HL-60 (cell line): ENCODE measurements at regions not wholly inside any gene's neighbourhood (a gene's known extent, or its start where the extent isn't known, plus 50 kb on each side); places are given as distances from the start of the nearest gene placed in this dataset.

Experiments used
- DNase-seq, 2 experiments: peaks; one replicate each; pipeline ENCODE4 v3.0.0-alpha.2; 2010 to 2020; ENCODE audit warnings: low read depth in 1 of 2, low spot score in 1 of 2
- H3K27ac ChIP-seq: fragments of 250-450 bp; sonication (Bioruptor Pico); replicated peaks from 2 replicates; pipeline ENCODE4 v1.5.1; 2020; ENCODE audit warnings: mild to moderate bottlenecking, moderate library complexity
- H3K27me3 ChIP-seq: fragments of 250-450 bp; sonication (Bioruptor Pico); 2 replicates; pipeline ENCODE4 v1.5.1; 2021; ENCODE audit warnings: mild to moderate bottlenecking, moderate library complexity; ENCODE audit not compliant: insufficient read depth, poor library complexity, severe bottlenecking
- H3K4me3 ChIP-seq: replicated peaks from 2 replicates; pipeline ENCODE4 v1.5.1; 2011; ENCODE audit warnings: mild to moderate bottlenecking, control low read depth, low read length; ENCODE audit not compliant: insufficient read depth
- GABPA ChIP-seq: IDR thresholded peaks from 2 replicates; pipeline ENCODE4 v1.6.1; 2012; ENCODE audit warnings: low read depth
- POLR2AphosphoS5 ChIP-seq: IDR thresholded peaks from 2 replicates; pipeline ENCODE4 v1.6.1; 2012; ENCODE audit warnings: low read depth
- REST ChIP-seq: IDR thresholded peaks from 2 replicates; pipeline ENCODE4 v1.6.1; 2012; ENCODE audit warnings: low read depth; ENCODE audit not compliant: insufficient replicate concordance
- SPI1 ChIP-seq: IDR thresholded peaks from 2 replicates; pipeline ENCODE4 v1.6.1; 2012; ENCODE audit warnings: low read depth, mild to moderate bottlenecking, borderline replicate concordance
- TF ChIP-seq, protein P1 (sequence below): IDR thresholded peaks from one replicate; pipeline ENCODE4 v1.5.1; 2011; ENCODE audit warnings: low read length, control low read depth, inconsistent platforms; ENCODE audit not compliant: insufficient read depth

DNA sequence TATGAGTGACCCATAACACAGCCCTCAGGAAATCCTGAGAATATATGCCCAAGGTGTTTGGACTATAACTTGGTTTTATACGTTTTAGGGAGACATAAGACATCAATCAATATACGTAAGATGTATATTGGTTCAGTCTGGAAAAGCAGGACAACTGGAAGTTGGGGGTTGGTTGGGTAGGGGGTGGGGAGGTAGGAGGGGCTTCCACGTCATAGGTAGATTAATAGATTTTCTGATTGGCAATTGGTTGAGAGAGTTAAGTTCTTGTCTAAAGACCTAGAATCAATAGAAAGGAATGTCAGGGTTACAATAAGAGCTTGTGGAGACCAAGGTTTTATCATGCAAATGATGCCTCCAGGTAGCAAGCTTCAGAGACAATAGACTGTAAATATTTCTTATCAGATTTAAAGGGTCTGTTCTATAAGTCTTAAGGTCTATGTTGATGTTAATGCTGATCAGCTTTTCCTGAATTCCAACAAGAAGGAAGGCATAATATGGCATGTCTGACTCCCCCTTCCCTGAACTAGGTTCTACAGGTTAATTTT lies 2267.7 kb upstream of the ACO1 start:
- Histone ChIP-seq H3K27me3 (no peaks in the 10 kb centered on the region), H3K4me3 (no peak overlapping the region), H3K27ac (no peak overlapping the region)
- TF ChIP-seq POLR2AphosphoS5 (no peak), REST (no peak), GABPA (no peak), SPI1 (no peak)
- TF ChIP-seq, protein P1, sequence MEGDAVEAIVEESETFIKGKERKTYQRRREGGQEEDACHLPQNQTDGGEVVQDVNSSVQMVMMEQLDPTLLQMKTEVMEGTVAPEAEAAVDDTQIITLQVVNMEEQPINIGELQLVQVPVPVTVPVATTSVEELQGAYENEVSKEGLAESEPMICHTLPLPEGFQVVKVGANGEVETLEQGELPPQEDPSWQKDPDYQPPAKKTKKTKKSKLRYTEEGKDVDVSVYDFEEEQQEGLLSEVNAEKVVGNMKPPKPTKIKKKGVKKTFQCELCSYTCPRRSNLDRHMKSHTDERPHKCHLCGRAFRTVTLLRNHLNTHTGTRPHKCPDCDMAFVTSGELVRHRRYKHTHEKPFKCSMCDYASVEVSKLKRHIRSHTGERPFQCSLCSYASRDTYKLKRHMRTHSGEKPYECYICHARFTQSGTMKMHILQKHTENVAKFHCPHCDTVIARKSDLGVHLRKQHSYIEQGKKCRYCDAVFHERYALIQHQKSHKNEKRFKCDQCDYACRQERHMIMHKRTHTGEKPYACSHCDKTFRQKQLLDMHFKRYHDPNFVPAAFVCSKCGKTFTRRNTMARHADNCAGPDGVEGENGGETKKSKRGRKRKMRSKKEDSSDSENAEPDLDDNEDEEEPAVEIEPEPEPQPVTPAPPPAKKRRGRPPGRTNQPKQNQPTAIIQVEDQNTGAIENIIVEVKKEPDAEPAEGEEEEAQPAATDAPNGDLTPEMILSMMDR, result no peak
- no peak for DNase-seq

DNA sequence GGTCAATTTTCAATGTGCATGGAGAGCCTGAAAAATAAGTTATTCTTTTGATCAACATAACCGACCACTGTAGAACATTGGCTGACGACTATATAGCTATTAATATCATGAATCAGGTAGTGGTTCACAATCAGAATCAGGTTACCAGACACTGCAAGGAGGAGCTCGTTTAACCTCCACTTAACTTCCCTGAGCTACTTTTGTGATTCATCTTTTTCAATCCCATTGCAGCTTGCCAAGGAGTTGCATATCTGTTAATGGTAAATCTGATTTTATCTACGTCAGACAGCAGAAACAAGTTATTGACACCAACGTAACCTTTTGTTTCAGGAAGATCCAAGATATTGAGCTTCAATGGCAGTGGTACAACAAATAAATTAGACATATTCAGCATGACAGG lies 2263.8 kb upstream of the ACO1 start:
- no peak for TF ChIP-seq SPI1
- TF ChIP-seq POLR2AphosphoS5, result no peak
- TF ChIP-seq REST, result no peak
- TF ChIP-seq, protein P1, result no peak
- TF ChIP-seq GABPA, result no peak
- DNase-seq, result no peak

DNA sequence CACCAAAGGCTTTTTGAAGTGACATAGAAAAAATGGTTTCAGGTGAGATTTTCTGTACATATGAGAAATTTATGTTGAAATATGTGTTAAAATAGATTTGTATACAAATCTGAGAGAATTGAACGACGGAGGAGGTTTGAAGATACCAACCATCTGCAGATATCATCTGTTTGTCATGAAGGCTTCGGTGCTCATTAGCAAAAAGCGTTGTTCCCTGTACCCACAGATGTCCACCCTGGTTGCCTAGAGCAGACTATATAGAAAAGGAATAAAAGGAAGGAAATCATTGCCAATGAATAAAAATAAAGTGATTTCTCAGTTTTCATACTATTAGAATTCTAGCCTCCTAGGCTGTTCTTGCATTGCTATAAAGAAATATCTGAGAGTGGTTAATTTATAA lies 2262.8 kb upstream of the ACO1 start:
- no peak for TF ChIP-seq POLR2AphosphoS5
- TF ChIP-seq, protein P1, result no peak
- no peak for TF ChIP-seq GABPA
- no peak for TF ChIP-seq REST
- no peak for TF ChIP-seq SPI1
- DNase-seq, result no peak

More for the DNA sequence above, 2263.8 kb upstream of the ACO1 start:
- Histone ChIP-seq H3K4me3 (no peak overlapping the region), H3K27ac (no peak overlapping the region), H3K27me3 (no peaks in the 10 kb centered on the region)

More for the DNA sequence above, 2262.8 kb upstream of the ACO1 start:
- no peak overlapping the region for H3K4me3 ChIP-seq
- no peak overlapping the region for H3K27ac ChIP-seq
- no peaks in the 10 kb centered on the region for H3K27me3 ChIP-seq
